ENCODE measurements at regions not wholly inside any gene's neighbourhood (a gene's known extent, or its start where the extent isn't known, plus 50 kb on each side); places are given as distances from the start of the nearest gene placed in this dataset.

GRCh38 chr20:20956513-20956931 lies 149.6 kb downstream of the LINC00237 start:
- Mint-ChIP-seq H3K9me3 (ENCODE audit: low read depth) (peaks cover 3% of the 10 kb centered on the region), H3K36me3 (ENCODE audit: low read depth) (no peaks in the 10 kb centered on the region), H3K27ac (ENCODE audit: unreplicated experiment) (no peak overlapping the region), H3K4me1 (ENCODE audit: low read depth) (no peaks in the 10 kb centered on the region), H3K27me3 (ENCODE audit: low read depth) (peaks cover 2% of the 10 kb centered on the region), H3K4me3 (ENCODE audit: unreplicated experiment) (no peak overlapping the region)
- no peak for DNase-seq (ENCODE audit: low spot score)
- no peak for TF ChIP-seq CTCF (IDR thresholded peaks at IDR 0.05)

GRCh38 chr20:20955892-20956291 lies 150.3 kb downstream of the LINC00237 start:
- Mint-ChIP-seq H3K4me3 (ENCODE audit: unreplicated experiment) (no peak overlapping the region), H3K27me3 (ENCODE audit: low read depth) (peaks cover 2% of the 10 kb centered on the region), H3K4me1 (ENCODE audit: low read depth) (no peaks in the 10 kb centered on the region), H3K27ac (ENCODE audit: unreplicated experiment) (no peak overlapping the region), H3K9me3 (ENCODE audit: low read depth) (peaks cover 3% of the 10 kb centered on the region), H3K36me3 (ENCODE audit: low read depth) (no peaks in the 10 kb centered on the region)
- no peak for DNase-seq (ENCODE audit: low spot score)
- TF ChIP-seq CTCF (IDR thresholded peaks at IDR 0.05): no peak

GRCh38 chr20:20953738-20954618 lies 152.2 kb downstream of the LINC00237 start:
- Mint-ChIP-seq H3K27ac (ENCODE audit: unreplicated experiment) (no peak overlapping the region), H3K36me3 (ENCODE audit: low read depth) (no peaks in the 10 kb centered on the region), H3K27me3 (ENCODE audit: low read depth) (peaks cover 2% of the 10 kb centered on the region), H3K9me3 (ENCODE audit: low read depth) (peaks cover 3% of the 10 kb centered on the region), H3K4me3 (ENCODE audit: unreplicated experiment) (no peak overlapping the region), H3K4me1 (ENCODE audit: low read depth) (no peaks in the 10 kb centered on the region)
- no peak for TF ChIP-seq CTCF (IDR thresholded peaks at IDR 0.05)
- no peak for DNase-seq (ENCODE audit: low spot score)

- Mint-ChIP-seq H3K27ac (ENCODE audit: unreplicated experiment) (no peak overlapping the region), H3K27me3 (ENCODE audit: low read depth) (peaks cover 2% of the 10 kb centered on the region), H3K36me3 (ENCODE audit: low read depth) (no peaks in the 10 kb centered on the region), H3K4me1 (ENCODE audit: low read depth) (no peaks in the 10 kb centered on the region), H3K4me3 (ENCODE audit: unreplicated experiment) (no peak overlapping the region), H3K9me3 (ENCODE audit: low read depth) (peaks cover 18% of the 10 kb centered on the region)
- no peak for TF ChIP-seq CTCF (IDR thresholded peaks at IDR 0.05)
- no peak for DNase-seq (ENCODE audit: low spot score)
Measured at GRCh38 chr20:20950620-20951019, 155.5 kb downstream of the LINC00237 start.

- no peak for TF ChIP-seq CTCF (IDR thresholded peaks at IDR 0.05)
- no peak overlapping the region for H3K27ac Mint-ChIP-seq (ENCODE audit: unreplicated experiment)
- DNase-seq (ENCODE audit: low spot score): no peak
- H3K27me3 Mint-ChIP-seq (ENCODE audit: low read depth): no peaks in the 10 kb centered on the region
- H3K36me3 Mint-ChIP-seq (ENCODE audit: low read depth): no peaks in the 10 kb centered on the region
- H3K4me1 Mint-ChIP-seq (ENCODE audit: low read depth): no peaks in the 10 kb centered on the region
- no peak overlapping the region for H3K4me3 Mint-ChIP-seq (ENCODE audit: unreplicated experiment)
- H3K9me3 Mint-ChIP-seq (ENCODE audit: low read depth): peaks cover 19% of the 10 kb centered on the region
Measured at GRCh38 chr20:20946122-20946759, 159.9 kb downstream of the LINC00237 start.

Data from chondrocyte (in vitro differentiated cells).